HEK293 (cell line): ENCODE measurements at regions not wholly inside any gene's neighbourhood (a gene's known extent, or its start where the extent isn't known, plus 50 kb on each side); places are given as distances from the start of the nearest gene placed in this dataset.

Experiments
- CTCF ChIP-seq: fragments of 450-650 bp; formaldehyde crosslinking; IDR thresholded peaks from 2 replicates; pipeline ENCODE4 v1.5.1; 2016; ENCODE audit warnings: missing biosample characterization, missing genetic modification characterization
- KLF9 ChIP-seq: fragments of 450-650 bp; formaldehyde crosslinking; IDR thresholded peaks from 2 replicates; pipeline ENCODE4 v1.5.1; 2016; ENCODE audit warnings: missing biosample characterization, missing genetic modification characterization, low read depth
- SP7 ChIP-seq: fragments of 450-650 bp; formaldehyde crosslinking; IDR thresholded peaks from 2 replicates; pipeline ENCODE4 v1.5.1; 2016; ENCODE audit warnings: missing biosample characterization, missing genetic modification characterization
- YY1 ChIP-seq: fragments of 450-650 bp; formaldehyde crosslinking; IDR thresholded peaks from 2 replicates; pipeline ENCODE4 v1.5.1; 2018; ENCODE audit warnings: missing biosample characterization, missing genetic modification characterization
- ZNF112 ChIP-seq: fragments of 450-650 bp; formaldehyde crosslinking; IDR thresholded peaks from 2 replicates; pipeline ENCODE4 v1.5.0; 2017; ENCODE audit warnings: missing biosample characterization, missing genetic modification characterization
- ZNF174 ChIP-seq: fragments of 450-650 bp; formaldehyde crosslinking; IDR thresholded peaks from 2 replicates; pipeline ENCODE4 v1.5.0; 2017; ENCODE audit warnings: missing biosample characterization, mild to moderate bottlenecking, missing genetic modification characterization
- ZNF341 ChIP-seq: fragments of 450-650 bp; formaldehyde crosslinking; IDR thresholded peaks from 2 replicates; pipeline ENCODE4; 2016; ENCODE audit warnings: low read depth, missing biosample characterization, missing genetic modification characterization
- ZNF529 ChIP-seq: fragments of 450-650 bp; formaldehyde crosslinking; IDR thresholded peaks from 2 replicates; pipeline ENCODE4 v1.5.1; 2017; ENCODE audit warnings: missing genetic modification characterization, missing biosample characterization; ENCODE audit not compliant: insufficient replicate concordance
- ZNF660 ChIP-seq: fragments of 450-650 bp; IDR thresholded peaks from 2 replicates; pipeline ENCODE4 v1.5.1; 2018; ENCODE audit warnings: missing biosample characterization, mild to moderate bottlenecking, missing genetic modification characterization
- TF ChIP-seq, protein P1 (sequence below): fragments of 450-650 bp; formaldehyde crosslinking; IDR thresholded peaks from 2 replicates; pipeline ENCODE4 v1.5.1; 2016; ENCODE audit warnings: missing biosample characterization, missing genetic modification characterization

DNA sequence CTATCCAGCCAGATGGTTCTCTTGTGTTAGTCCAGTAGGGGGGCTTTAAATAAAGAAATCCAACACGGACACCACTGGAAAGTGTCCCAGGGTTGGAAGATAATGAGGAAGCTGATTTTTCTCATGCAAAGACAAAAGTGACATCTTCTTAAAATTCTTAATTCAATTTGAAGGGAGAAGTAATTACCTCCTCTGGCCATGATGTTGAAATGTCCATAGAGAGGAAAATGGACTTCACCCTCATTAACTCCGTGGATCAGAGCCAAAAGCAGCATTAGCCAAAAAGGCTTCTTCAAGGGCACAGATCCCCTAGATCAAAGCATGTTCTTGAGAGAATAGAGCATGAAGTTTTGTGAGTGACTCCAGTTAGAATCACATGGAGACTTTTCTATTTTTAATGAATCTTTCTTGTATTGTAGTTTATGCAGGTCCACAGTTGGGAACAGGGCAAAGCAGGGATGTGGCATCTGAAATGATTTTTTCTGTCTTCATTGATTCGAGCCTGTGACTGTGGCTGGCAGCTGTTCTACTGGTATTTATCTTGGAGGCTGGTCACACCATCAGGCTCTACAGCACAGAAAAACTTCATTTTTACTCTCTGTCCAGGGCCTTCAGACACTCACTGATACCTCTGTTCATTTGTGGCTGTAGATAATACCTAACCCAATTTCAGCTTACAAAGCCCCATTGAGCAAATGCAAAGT lies 1002.5 kb downstream of the AACS start:
- TF ChIP-seq CTCF (no peak), YY1 (tag by site-specific recombination) (no peak), ZNF529 (tag by site-specific recombination) (no peak), ZNF660 (tag by site-specific recombination) (no peak), SP7 (tag by site-specific recombination) (no peak), ZNF112 (tag by site-specific recombination) (no peak), ZNF174 (no peak), ZNF341 (tag by site-specific recombination) (no peak), KLF9 (tag by site-specific recombination) (no peak)
- TF ChIP-seq, protein P1, sequence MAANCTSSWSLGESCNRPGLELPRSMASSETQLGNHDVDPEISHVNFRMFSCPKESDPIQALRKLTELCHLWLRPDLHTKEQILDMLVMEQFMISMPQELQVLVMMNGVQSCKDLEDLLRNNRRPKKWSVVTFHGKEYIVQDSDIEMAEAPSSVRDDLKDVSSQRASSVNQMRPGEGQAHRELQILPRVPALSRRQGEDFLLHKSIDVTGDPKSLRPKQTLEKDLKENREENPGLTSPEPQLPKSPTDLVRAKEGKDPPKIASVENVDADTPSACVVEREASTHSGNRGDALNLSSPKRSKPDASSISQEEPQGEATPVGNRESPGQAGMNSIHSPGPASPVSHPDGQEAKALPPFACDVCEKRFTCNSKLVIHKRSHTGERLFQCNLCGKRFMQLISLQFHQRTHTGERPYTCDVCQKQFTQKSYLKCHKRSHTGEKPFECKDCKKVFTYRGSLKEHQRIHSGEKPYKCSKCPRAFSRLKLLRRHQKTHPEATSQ (tag by site-specific recombination) = no peak
